ENCODE measurements at regions not wholly inside any gene's neighbourhood (a gene's known extent, or its start where the extent isn't known, plus 50 kb on each side); places are given as distances from the start of the nearest gene placed in this dataset.

- DNase-seq (ENCODE audit: low read depth, low spot score): no peak
- H3K4me3 ChIP-seq (ENCODE audit: low read length): no peak overlapping the region
- no peaks in the 10 kb centered on the region for H3K9me3 ChIP-seq (ENCODE audit: control insufficient read depth, insufficient read depth, low read length)
- no peak overlapping the region for H3K27ac ChIP-seq (ENCODE audit: low read length)
- no peaks in the 10 kb centered on the region for H3K4me1 ChIP-seq (ENCODE audit: control insufficient read depth, insufficient read depth, low read length)
- H3K36me3 ChIP-seq (ENCODE audit: control insufficient read depth, insufficient read depth, low read length): no peaks in the 10 kb centered on the region
- WGBS (ENCODE audit: insufficient coverage, insufficient read length): no CpG with 5 or more reads among the region's 1 CpG
- no peaks in the 10 kb centered on the region for H3K27me3 ChIP-seq (ENCODE audit: control insufficient read depth, insufficient read depth, low read length)
Measured at GRCh38 chr3:167919590-167919989, 176.1 kb downstream of the GOLIM4 start.

- WGBS (ENCODE audit: insufficient coverage, insufficient read length): no CpG with 5 or more reads among the region's 2 CpGs
Measured at GRCh38 chr3:167918686-167919085, 177.0 kb downstream of the GOLIM4 start.

GRCh38 chr3:167918008-167918596 lies 177.6 kb downstream of the GOLIM4 start:
- Histone ChIP-seq H3K4me3 (ENCODE audit: low read length) (no peak overlapping the region), H3K36me3 (ENCODE audit: control insufficient read depth, insufficient read depth, low read length) (no peaks in the 10 kb centered on the region), H3K9me3 (ENCODE audit: control insufficient read depth, insufficient read depth, low read length) (no peaks in the 10 kb centered on the region), H3K4me1 (ENCODE audit: control insufficient read depth, insufficient read depth, low read length) (no peaks in the 10 kb centered on the region), H3K27me3 (ENCODE audit: control insufficient read depth, insufficient read depth, low read length) (no peaks in the 10 kb centered on the region), H3K27ac (ENCODE audit: low read length) (no peak overlapping the region)
- WGBS (ENCODE audit: insufficient coverage, insufficient read length): no CpG with 5 or more reads among the region's 4 CpGs
- no peak for DNase-seq (ENCODE audit: low read depth, low spot score)

More at GRCh38 chr3:167918686-167919085, 177.0 kb downstream of the GOLIM4 start:
- H3K36me3 ChIP-seq (ENCODE audit: control insufficient read depth, insufficient read depth, low read length): no peaks in the 10 kb centered on the region
- no peaks in the 10 kb centered on the region for H3K27me3 ChIP-seq (ENCODE audit: control insufficient read depth, insufficient read depth, low read length)
- no peak for DNase-seq (ENCODE audit: low read depth, low spot score)
- no peaks in the 10 kb centered on the region for H3K9me3 ChIP-seq (ENCODE audit: control insufficient read depth, insufficient read depth, low read length)
- H3K4me1 ChIP-seq (ENCODE audit: control insufficient read depth, insufficient read depth, low read length): no peaks in the 10 kb centered on the region
- no peak overlapping the region for H3K27ac ChIP-seq (ENCODE audit: low read length)
- H3K4me3 ChIP-seq (ENCODE audit: low read length): no peak overlapping the region

- Histone ChIP-seq H3K27ac (ENCODE audit: low read length) (no peak overlapping the region), H3K36me3 (ENCODE audit: control insufficient read depth, insufficient read depth, low read length) (no peaks in the 10 kb centered on the region), H3K27me3 (ENCODE audit: control insufficient read depth, insufficient read depth, low read length) (no peaks in the 10 kb centered on the region), H3K4me1 (ENCODE audit: control insufficient read depth, insufficient read depth, low read length) (no peaks in the 10 kb centered on the region), H3K4me3 (ENCODE audit: low read length) (no peak overlapping the region), H3K9me3 (ENCODE audit: control insufficient read depth, insufficient read depth, low read length) (no peaks in the 10 kb centered on the region)
- no CpG with 5 or more reads among the region's 4 CpGs for WGBS (ENCODE audit: insufficient coverage, insufficient read length)
- peak; percentile 22 for DNase-seq (ENCODE audit: low read depth, low spot score)
Measured at GRCh38 chr3:167913219-167913835, 177.8 kb downstream of the SERPINI1 start.

- Histone ChIP-seq H3K36me3 (ENCODE audit: control insufficient read depth, insufficient read depth, low read length) (no peaks in the 10 kb centered on the region), H3K9me3 (ENCODE audit: control insufficient read depth, insufficient read depth, low read length) (no peaks in the 10 kb centered on the region), H3K4me3 (ENCODE audit: low read length) (no peak overlapping the region), H3K4me1 (ENCODE audit: control insufficient read depth, insufficient read depth, low read length) (no peaks in the 10 kb centered on the region), H3K27ac (ENCODE audit: low read length) (no peak overlapping the region), H3K27me3 (ENCODE audit: control insufficient read depth, insufficient read depth, low read length) (no peaks in the 10 kb centered on the region)
- no CpG with 5 or more reads among the region's 6 CpGs for WGBS (ENCODE audit: insufficient coverage, insufficient read length)
- no peak for DNase-seq (ENCODE audit: low read depth, low spot score)
Measured at GRCh38 chr3:167909952-167910351, 174.4 kb downstream of the SERPINI1 start.

GRCh38 chr3:167909504-167909896 lies 174.0 kb downstream of the SERPINI1 start:
- no peak overlapping the region for H3K4me3 ChIP-seq (ENCODE audit: low read length)
- no peaks in the 10 kb centered on the region for H3K4me1 ChIP-seq (ENCODE audit: control insufficient read depth, insufficient read depth, low read length)
- no CpG with 5 or more reads among the region's 1 CpG for WGBS (ENCODE audit: insufficient coverage, insufficient read length)
- no peak for DNase-seq (ENCODE audit: low read depth, low spot score)
- no peaks in the 10 kb centered on the region for H3K36me3 ChIP-seq (ENCODE audit: control insufficient read depth, insufficient read depth, low read length)
- H3K27ac ChIP-seq (ENCODE audit: low read length): no peak overlapping the region
- no peaks in the 10 kb centered on the region for H3K27me3 ChIP-seq (ENCODE audit: control insufficient read depth, insufficient read depth, low read length)
- no peaks in the 10 kb centered on the region for H3K9me3 ChIP-seq (ENCODE audit: control insufficient read depth, insufficient read depth, low read length)

GRCh38 chr3:167908746-167909503 lies 173.4 kb downstream of the SERPINI1 start:
- H3K4me1 ChIP-seq (ENCODE audit: control insufficient read depth, insufficient read depth, low read length): no peaks in the 10 kb centered on the region
- WGBS (ENCODE audit: insufficient coverage, insufficient read length): no CpG with 5 or more reads among the region's 5 CpGs
- DNase-seq (ENCODE audit: low read depth, low spot score): no peak
- H3K9me3 ChIP-seq (ENCODE audit: control insufficient read depth, insufficient read depth, low read length): no peaks in the 10 kb centered on the region
- no peaks in the 10 kb centered on the region for H3K36me3 ChIP-seq (ENCODE audit: control insufficient read depth, insufficient read depth, low read length)
- H3K4me3 ChIP-seq (ENCODE audit: low read length): no peak overlapping the region
- H3K27me3 ChIP-seq (ENCODE audit: control insufficient read depth, insufficient read depth, low read length): no peaks in the 10 kb centered on the region
- H3K27ac ChIP-seq (ENCODE audit: low read length): no peak overlapping the region

GRCh38 chr3:167908221-167908620 lies 172.7 kb downstream of the SERPINI1 start:
- no peak for DNase-seq (ENCODE audit: low read depth, low spot score)
- no peaks in the 10 kb centered on the region for H3K4me1 ChIP-seq (ENCODE audit: control insufficient read depth, insufficient read depth, low read length)
- H3K4me3 ChIP-seq (ENCODE audit: low read length): no peak overlapping the region
- H3K27me3 ChIP-seq (ENCODE audit: control insufficient read depth, insufficient read depth, low read length): no peaks in the 10 kb centered on the region
- no peaks in the 10 kb centered on the region for H3K36me3 ChIP-seq (ENCODE audit: control insufficient read depth, insufficient read depth, low read length)
- no peak overlapping the region for H3K27ac ChIP-seq (ENCODE audit: low read length)
- H3K9me3 ChIP-seq (ENCODE audit: control insufficient read depth, insufficient read depth, low read length): no peaks in the 10 kb centered on the region
- no CpG with 5 or more reads among the region's 4 CpGs for WGBS (ENCODE audit: insufficient coverage, insufficient read length)

- no peak overlapping the region for H3K4me3 ChIP-seq (ENCODE audit: low read length)
- no peaks in the 10 kb centered on the region for H3K4me1 ChIP-seq (ENCODE audit: control insufficient read depth, insufficient read depth, low read length)
- no peak overlapping the region for H3K27ac ChIP-seq (ENCODE audit: low read length)
- no CpG with 5 or more reads among the region's 1 CpG for WGBS (ENCODE audit: insufficient coverage, insufficient read length)
- H3K9me3 ChIP-seq (ENCODE audit: control insufficient read depth, insufficient read depth, low read length): no peaks in the 10 kb centered on the region
- no peak for DNase-seq (ENCODE audit: low read depth, low spot score)
- H3K27me3 ChIP-seq (ENCODE audit: control insufficient read depth, insufficient read depth, low read length): no peaks in the 10 kb centered on the region
- H3K36me3 ChIP-seq (ENCODE audit: control insufficient read depth, insufficient read depth, low read length): no peaks in the 10 kb centered on the region
Measured at GRCh38 chr3:167901138-167901537, 165.6 kb downstream of the SERPINI1 start.

GRCh38 chr3:167899093-167899492 lies 163.6 kb downstream of the SERPINI1 start:
- Histone ChIP-seq H3K4me1 (ENCODE audit: control insufficient read depth, insufficient read depth, low read length) (no peaks in the 10 kb centered on the region), H3K4me3 (ENCODE audit: low read length) (no peak overlapping the region), H3K9me3 (ENCODE audit: control insufficient read depth, insufficient read depth, low read length) (no peaks in the 10 kb centered on the region), H3K36me3 (ENCODE audit: control insufficient read depth, insufficient read depth, low read length) (no peaks in the 10 kb centered on the region), H3K27ac (ENCODE audit: low read length) (no peak overlapping the region), H3K27me3 (ENCODE audit: control insufficient read depth, insufficient read depth, low read length) (no peaks in the 10 kb centered on the region)
- no CpG with 5 or more reads among the region's 3 CpGs for WGBS (ENCODE audit: insufficient coverage, insufficient read length)
- DNase-seq (ENCODE audit: low read depth, low spot score): no peak
